ENCODE measurements at regions not wholly inside any gene's neighbourhood (a gene's known extent, or its start where the extent isn't known, plus 50 kb on each side); places are given as distances from the start of the nearest gene placed in this dataset.

GRCh38 chr2:196528486-196529223, 110.9 kb upstream of the CCDC150 start:
- no peak overlapping the region for H3K27ac ChIP-seq (ENCODE audit: insufficient read depth, low read length)
- TF ChIP-seq, protein P1, sequence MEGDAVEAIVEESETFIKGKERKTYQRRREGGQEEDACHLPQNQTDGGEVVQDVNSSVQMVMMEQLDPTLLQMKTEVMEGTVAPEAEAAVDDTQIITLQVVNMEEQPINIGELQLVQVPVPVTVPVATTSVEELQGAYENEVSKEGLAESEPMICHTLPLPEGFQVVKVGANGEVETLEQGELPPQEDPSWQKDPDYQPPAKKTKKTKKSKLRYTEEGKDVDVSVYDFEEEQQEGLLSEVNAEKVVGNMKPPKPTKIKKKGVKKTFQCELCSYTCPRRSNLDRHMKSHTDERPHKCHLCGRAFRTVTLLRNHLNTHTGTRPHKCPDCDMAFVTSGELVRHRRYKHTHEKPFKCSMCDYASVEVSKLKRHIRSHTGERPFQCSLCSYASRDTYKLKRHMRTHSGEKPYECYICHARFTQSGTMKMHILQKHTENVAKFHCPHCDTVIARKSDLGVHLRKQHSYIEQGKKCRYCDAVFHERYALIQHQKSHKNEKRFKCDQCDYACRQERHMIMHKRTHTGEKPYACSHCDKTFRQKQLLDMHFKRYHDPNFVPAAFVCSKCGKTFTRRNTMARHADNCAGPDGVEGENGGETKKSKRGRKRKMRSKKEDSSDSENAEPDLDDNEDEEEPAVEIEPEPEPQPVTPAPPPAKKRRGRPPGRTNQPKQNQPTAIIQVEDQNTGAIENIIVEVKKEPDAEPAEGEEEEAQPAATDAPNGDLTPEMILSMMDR (conservative IDR thresholded peaks at IDR 0.05 in 1 of 2, IDR thresholded peaks at IDR 0.05 in 1 of 2; ENCODE audit: low read depth in 1 of 2, low read length in 2 of 2), result no peak
- TF ChIP-seq EZH2 (IDR thresholded peaks at IDR 0.05; ENCODE audit: low read length, missing control alignments), result no peak
- H3K9me3 ChIP-seq (ENCODE audit: control insufficient read depth, insufficient read depth, low read depth, low read length), result no peaks in the 10 kb centered on the region
- no peaks in the 10 kb centered on the region for H3K36me3 ChIP-seq (ENCODE audit: control insufficient read depth, insufficient read depth, low read length)
- H3K4me3 ChIP-seq (replicated peaks in 1 of 4; ENCODE audit: control extremely low read depth in 1 of 4, insufficient read depth in 1 of 4, low read depth in 3 of 4, low read length in 4 of 4), result no peak overlapping the region
- no peak for DNase-seq (ENCODE audit: low read depth in 2 of 2)
- no peaks in the 10 kb centered on the region for H3K4me1 ChIP-seq (ENCODE audit: control insufficient read depth, extremely low read depth, insufficient read depth, low read length)
- H3K79me2 ChIP-seq (ENCODE audit: control insufficient read depth, insufficient read depth, low read length), result no peaks in the 10 kb centered on the region
- no peaks in the 10 kb centered on the region for H3K27me3 ChIP-seq (ENCODE audit: control insufficient read depth, insufficient read depth, low read length)
- no peak overlapping the region for H3K9ac ChIP-seq (ENCODE audit: insufficient read depth, low read length)
- H2AFZ ChIP-seq (ENCODE audit: low read length), result no peak overlapping the region
- H3K4me2 ChIP-seq (ENCODE audit: extremely low read depth, insufficient read depth, low read length), result no peak overlapping the region
- no peaks in the 10 kb centered on the region for H4K20me1 ChIP-seq (ENCODE audit: control insufficient read depth, extremely low read depth, insufficient read depth, low read length)

DNA sequence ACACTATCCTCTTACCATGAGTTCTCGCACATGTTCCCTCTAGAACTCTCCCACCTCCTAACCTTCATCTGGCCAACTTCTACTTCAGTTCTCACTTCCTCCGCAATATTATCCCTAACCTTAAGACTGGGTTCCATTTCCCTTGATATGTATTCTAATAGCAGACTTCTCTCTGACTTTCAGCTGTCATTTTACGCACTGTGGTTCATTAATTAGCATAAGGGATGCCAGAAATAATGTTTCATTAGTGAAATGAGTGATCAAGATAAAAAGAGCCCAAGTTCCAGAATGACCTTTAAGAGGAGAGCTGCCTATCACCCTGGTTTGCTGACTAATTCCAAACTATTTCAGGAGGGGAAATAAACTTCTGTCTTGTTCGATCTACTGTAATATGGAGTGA, 108.6 kb upstream of the CCDC150 start:
- H3K27ac ChIP-seq (ENCODE audit: insufficient read depth, low read length), result no peak overlapping the region
- H3K9me3 ChIP-seq (ENCODE audit: control insufficient read depth, insufficient read depth, low read depth, low read length), result no peaks in the 10 kb centered on the region
- H3K4me2 ChIP-seq (ENCODE audit: extremely low read depth, insufficient read depth, low read length), result no peak overlapping the region

DNA sequence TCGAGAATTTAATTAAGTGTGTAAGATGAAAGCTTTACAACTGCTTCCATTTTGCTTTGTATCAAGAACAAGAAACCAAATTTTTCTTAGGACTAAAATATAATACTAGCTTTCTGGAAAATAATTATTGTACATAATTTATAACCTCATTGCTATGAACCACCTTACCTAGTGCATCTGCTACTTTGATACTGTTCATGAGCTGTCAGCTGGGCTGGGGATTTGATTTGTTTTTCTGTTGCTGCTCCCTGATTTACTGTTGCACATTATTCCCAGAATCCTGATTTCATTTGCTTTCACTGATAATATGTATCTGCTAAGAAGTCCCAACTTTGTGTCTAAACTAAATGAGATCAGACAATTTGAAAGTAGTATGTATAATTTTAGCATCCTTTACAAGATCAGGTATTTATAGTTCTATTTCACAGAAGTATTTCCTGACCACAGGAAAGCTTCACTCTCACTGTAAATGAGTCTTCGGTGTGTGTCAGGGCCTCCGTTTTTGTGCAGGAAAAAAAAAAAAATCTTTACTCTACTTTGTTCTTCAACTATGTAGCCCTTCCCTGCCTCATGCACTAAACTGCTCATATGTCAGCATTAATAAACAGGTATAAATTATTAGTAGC, 105.6 kb upstream of the CCDC150 start:
- no peaks in the 10 kb centered on the region for H3K79me2 ChIP-seq (ENCODE audit: control insufficient read depth, insufficient read depth, low read length)
- H3K4me3 ChIP-seq (replicated peaks in 1 of 4; ENCODE audit: control extremely low read depth in 1 of 4, insufficient read depth in 1 of 4, low read depth in 3 of 4, low read length in 4 of 4), result no peak overlapping the region
- no peak for DNase-seq (ENCODE audit: low read depth in 2 of 2)
- H3K9ac ChIP-seq (ENCODE audit: insufficient read depth, low read length), result no peak overlapping the region
- no peaks in the 10 kb centered on the region for H3K4me1 ChIP-seq (ENCODE audit: control insufficient read depth, extremely low read depth, insufficient read depth, low read length)
- no peak overlapping the region for H2AFZ ChIP-seq (ENCODE audit: low read length)
- H3K9me3 ChIP-seq (ENCODE audit: control insufficient read depth, insufficient read depth, low read depth, low read length), result no peaks in the 10 kb centered on the region
- H3K4me2 ChIP-seq (ENCODE audit: extremely low read depth, insufficient read depth, low read length), result no peak overlapping the region
- no peaks in the 10 kb centered on the region for H3K36me3 ChIP-seq (ENCODE audit: control insufficient read depth, insufficient read depth, low read length)
- no peak overlapping the region for H3K27ac ChIP-seq (ENCODE audit: insufficient read depth, low read length)
- no peak for TF ChIP-seq EZH2 (IDR thresholded peaks at IDR 0.05; ENCODE audit: low read length, missing control alignments)
- TF ChIP-seq, protein P1 (conservative IDR thresholded peaks at IDR 0.05 in 1 of 2, IDR thresholded peaks at IDR 0.05 in 1 of 2; ENCODE audit: low read depth in 1 of 2, low read length in 2 of 2), result no peak
- H4K20me1 ChIP-seq (ENCODE audit: control insufficient read depth, extremely low read depth, insufficient read depth, low read length), result no peaks in the 10 kb centered on the region
- no peaks in the 10 kb centered on the region for H3K27me3 ChIP-seq (ENCODE audit: control insufficient read depth, insufficient read depth, low read length)

More for the DNA sequence above, 108.6 kb upstream of the CCDC150 start:
- Histone ChIP-seq H3K27me3 (ENCODE audit: control insufficient read depth, insufficient read depth, low read length) (no peaks in the 10 kb centered on the region), H3K79me2 (ENCODE audit: control insufficient read depth, insufficient read depth, low read length) (no peaks in the 10 kb centered on the region), H3K9ac (ENCODE audit: insufficient read depth, low read length) (no peak overlapping the region), H3K4me3 (replicated peaks in 1 of 4; ENCODE audit: control extremely low read depth in 1 of 4, insufficient read depth in 1 of 4, low read depth in 3 of 4, low read length in 4 of 4) (no peak overlapping the region), H4K20me1 (ENCODE audit: control insufficient read depth, extremely low read depth, insufficient read depth, low read length) (no peaks in the 10 kb centered on the region), H2AFZ (ENCODE audit: low read length) (no peak overlapping the region), H3K36me3 (ENCODE audit: control insufficient read depth, insufficient read depth, low read length) (no peaks in the 10 kb centered on the region), H3K4me1 (ENCODE audit: control insufficient read depth, extremely low read depth, insufficient read depth, low read length) (no peaks in the 10 kb centered on the region)
- TF ChIP-seq, protein P1 (conservative IDR thresholded peaks at IDR 0.05 in 1 of 2, IDR thresholded peaks at IDR 0.05 in 1 of 2; ENCODE audit: low read depth in 1 of 2, low read length in 2 of 2), result no peak
- no peak for TF ChIP-seq EZH2 (IDR thresholded peaks at IDR 0.05; ENCODE audit: low read length, missing control alignments)
- DNase-seq (ENCODE audit: low read depth in 2 of 2), result no peak
